HG03175 (cell line): ENCODE measurements at regions not wholly inside any gene's neighbourhood (a gene's known extent, or its start where the extent isn't known, plus 50 kb on each side); places are given as distances from the start of the nearest gene placed in this dataset.
"Not testable (repeated sequence)": the region's sequence is repeated elsewhere in the genome, so short reads cannot be mapped to it uniquely, and the experiment has no call there.

Experiments
- ATAC-seq: cut with Tn5 transposase; IDR thresholded peaks from one replicate; pipeline ENCODE4 v1.9.1; 2021; ENCODE audit warnings: mild to moderate bottlenecking, moderate library complexity; ENCODE audit not compliant: unreplicated experiment

DNA sequence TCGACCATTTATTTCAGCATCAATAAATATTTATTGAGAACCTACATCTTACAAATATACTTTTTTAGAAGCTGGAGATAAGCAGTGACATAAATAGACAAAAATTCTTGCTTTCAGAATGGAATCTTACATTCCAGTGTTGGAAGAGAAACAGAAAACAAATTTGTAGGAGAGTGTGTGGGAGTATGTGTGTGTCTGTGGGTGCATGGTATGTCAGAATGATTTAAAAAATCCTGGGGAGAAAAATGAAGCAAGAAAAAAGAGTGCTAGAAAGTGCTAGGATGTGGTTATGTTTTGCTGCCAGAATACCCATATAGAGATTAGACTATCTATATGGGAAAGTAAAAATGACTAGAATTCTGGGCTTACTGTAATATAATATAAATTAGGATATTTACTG, 561.7 kb upstream of the SGO1 start:
- no peak for ATAC-seq

DNA sequence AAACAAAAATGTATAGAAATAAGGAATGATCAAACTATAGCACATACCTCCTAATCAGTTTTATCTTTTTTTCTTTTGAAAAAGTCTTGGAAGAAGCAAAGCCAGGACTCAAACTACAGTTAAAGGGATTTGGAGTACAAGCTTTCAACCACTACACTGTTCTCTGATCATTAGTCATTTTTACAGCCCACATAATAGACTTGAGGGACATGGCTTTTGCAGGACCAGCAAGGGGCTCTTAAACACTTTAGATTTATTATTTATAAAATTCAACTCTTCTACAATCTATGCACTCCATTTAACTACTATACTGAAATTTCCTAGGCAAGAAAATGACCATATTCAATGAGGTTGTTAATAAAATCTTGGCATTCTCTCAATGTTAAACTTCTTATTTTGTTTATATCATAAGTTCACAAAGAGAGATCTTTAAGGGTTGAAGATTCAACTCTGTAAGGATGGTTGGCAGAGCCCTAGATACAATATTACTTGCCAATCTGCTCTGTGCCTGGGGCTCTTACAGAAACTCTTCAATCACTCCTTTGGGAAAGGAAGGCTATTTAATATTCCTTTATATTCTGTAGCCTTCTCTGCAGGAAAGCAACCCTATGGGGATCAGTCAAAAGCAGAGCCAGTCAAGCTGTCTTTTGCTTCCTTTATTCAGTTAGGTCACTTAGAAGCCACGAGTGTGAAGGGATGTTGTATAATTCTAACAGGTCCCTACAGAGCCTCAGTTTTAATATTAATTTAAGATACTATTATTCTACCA, 557.7 kb upstream of the SGO1 start:
- no peak for ATAC-seq

DNA sequence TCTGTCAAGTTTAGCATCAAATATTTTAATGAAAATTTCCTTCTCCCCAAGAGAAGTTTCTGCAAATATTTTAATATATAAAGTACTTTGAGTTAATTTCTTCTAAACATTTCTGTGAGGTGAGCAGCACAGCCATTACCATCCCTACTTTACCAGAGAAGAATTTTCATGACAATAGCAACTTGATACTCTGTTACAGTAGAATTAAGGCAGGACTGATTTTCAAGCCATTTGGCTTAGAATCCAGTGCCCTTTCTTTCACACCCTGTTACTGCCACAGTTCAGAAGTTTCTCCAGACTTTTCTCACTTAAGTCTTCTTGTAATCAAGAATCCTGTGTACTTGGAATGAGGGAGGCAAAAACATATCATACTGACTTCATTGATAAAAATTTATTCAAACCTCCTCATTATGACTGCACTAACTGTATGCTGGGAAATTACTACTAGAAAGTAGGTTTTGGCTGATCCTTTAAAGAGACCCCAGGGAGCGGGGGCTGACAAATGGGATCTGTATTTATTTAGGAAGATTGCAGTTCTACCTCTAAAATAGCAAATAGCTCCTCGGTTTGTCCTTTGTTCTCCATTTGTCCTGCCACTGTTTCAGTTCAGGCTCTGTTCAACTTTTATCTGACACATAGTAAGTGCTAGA, 557.0 kb upstream of the SGO1 start:
- no peak for ATAC-seq

DNA sequence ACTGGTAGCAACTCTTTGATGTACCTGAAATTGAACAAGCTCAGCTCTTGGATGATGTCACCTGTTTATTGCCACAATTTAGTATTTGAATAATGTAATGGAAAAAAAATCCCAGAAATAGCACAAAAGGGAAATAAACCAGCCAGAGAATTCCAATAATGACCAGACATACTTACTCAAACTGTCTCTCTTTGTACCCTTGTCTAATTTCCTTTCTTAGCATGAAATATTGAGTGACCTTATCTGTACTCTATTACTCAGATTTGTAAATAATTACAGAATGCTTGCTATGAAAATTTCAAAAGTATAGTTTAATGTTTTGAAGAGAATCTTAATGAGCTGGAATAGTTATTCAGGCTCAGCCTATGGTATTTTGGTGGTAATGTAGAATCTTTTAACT, 555.4 kb upstream of the SGO1 start:
- ATAC-seq: no peak

DNA sequence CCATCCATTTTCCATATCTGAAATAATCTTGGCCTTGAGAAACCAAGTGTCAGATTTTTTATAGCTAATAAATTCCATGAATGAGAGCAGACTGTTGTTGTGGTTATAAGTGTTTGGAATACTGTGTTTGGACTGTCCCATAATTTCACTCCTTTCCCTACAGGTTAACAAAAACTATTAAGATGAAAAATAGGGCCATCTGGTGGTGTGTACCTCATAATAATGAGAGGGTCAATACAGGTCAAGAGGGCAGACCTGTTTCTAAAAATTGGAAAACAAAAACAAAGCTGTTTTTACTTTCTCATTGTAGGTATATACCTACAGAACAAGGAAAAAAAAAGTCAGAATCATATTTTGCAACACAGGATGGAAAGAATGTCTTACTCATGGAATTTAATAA, 553.8 kb upstream of the SGO1 start:
- ATAC-seq: no peak

DNA sequence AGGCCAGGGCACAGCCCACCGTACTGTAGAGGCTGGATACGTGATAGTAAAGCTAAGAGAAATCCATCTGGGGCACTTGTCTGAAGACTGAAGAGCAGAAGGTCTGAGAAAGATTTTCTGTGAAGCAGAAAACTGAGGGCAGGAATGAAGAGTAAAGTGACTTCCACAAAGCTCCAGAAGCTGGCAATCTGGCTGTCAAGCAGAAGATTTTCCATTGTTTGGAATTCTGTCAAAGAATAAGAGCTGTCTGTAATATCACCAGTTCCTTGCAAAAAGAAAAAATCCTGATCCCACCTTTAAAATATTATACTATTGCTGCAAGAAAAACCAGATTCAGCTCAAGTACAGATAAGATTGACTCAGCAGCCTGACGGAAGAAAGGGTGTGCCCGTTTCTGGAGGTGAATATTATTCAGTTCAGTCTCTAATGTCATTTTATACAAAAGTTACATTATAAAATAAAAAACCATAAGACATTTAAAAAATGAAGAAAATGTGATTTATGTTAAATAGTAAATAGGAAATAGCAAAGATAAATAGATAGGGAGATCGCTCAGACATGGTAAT, 550.4 kb upstream of the SGO1 start:
- no peak for ATAC-seq

DNA sequence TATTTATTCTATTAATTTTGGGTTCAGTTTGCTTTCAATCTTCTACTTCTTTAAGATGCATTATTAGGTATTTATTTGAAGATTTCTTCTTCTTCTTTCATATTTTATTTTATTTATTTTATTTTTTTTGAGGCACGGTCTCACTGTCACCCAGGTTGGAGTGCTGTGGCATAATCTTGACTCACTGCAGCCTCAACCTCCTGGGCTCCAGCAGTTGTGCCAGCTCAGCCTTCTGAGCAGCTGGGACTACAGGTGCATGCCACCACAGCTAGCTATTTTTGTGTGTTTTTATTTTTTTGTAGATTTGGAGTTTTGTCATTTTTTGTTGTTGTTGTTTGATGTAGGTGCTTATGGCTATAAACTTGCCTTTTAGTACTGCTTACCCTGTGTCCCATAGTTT, 543.2 kb upstream of the SGO1 start:
- no peak for ATAC-seq

DNA sequence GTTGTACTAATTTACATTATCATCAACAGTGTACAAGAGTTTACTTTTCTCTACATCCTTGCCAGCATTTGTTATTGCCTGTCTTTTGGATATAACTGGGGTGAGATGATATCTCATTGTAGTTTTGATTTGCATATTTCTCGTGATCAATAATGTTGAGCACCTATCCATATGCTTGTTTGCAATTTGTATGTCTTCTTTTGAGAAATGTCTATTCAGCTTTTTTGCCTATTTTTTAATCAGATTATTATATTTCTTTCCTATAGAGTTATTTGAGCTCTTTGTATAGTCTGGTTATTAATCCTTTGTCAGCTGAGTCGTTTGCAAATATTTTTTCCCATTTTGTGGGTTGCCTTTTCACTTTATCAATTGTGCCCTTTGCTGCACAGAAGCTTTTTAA, 540.8 kb upstream of the SGO1 start:
- no peak for ATAC-seq

DNA sequence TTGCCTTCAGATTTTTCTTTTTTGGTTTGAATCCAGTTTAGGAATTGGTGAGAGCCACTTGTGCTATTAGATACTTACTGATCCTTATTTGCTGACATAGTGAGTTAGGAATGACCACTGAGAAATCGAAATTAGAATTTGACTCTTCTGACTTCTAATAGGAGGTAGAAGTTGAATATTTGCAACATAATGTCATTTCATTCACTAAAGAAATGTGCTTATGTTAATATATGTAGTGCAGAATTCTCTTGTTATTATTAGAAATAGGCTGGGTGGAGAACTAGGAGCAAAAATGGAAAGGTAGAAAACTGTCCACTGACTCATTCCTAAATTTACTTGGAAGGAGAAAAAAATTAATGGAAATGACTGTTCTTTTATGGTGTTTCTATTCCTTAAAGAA, 538.2 kb upstream of the SGO1 start:
- ATAC-seq: no peak

DNA sequence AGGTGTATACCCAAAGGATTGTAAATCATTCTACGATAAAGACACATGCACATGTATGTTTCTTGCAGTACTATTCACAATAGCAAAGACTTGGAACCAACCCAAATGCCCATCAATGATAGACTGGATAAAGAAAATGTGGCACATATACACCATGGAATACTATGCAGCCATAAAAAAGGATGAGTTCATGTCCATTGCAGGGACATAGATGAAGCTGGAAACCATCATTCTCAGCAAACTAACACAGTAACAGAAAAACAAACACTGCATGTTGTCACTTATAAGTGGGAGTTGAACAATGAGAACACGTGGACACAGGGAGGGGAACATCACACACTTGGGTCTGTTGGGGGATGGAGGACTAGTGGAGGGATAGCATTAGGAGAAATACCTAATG, 530.4 kb upstream of the SGO1 start:
- ATAC-seq: not testable (repeated sequence)

DNA sequence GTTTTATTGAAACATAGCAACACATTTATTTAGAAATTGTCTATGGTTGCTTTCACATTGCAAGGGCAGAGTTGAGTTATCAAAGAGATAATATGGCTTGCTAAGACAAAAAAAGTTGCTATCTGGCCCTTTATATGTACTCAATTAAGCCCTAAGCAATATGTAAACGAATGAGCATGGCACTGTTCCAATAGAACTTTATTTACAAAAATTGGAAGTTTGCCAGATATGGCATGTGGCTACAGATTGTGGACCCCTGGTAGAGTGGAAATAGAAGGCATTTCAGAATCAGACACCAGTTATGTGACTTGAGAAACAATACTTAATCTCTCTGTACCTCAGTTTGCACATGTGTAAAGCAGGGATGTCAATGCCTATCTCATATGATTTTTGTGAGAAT, 515.6 kb upstream of the SGO1 start:
- ATAC-seq: no peak

DNA sequence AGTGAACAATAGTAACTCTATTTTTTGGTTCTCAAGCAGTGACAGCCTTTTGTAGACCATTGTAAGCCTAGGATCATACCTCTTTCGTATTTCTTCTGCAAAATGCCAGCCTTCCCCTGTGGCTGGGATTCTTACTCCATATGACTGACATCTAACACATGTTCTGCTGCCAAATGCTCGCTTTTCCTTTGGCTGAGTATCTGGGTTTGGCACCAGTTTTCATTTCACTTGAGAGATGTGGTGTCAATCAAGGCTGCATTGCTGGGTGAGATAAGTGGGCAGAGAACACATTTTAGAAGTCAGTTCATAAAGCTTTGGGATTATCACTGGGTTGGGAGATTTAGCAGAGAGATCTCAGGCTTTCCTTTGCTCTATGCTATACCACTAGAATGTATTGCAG, 514.7 kb upstream of the SGO1 start:
- ATAC-seq: no peak

DNA sequence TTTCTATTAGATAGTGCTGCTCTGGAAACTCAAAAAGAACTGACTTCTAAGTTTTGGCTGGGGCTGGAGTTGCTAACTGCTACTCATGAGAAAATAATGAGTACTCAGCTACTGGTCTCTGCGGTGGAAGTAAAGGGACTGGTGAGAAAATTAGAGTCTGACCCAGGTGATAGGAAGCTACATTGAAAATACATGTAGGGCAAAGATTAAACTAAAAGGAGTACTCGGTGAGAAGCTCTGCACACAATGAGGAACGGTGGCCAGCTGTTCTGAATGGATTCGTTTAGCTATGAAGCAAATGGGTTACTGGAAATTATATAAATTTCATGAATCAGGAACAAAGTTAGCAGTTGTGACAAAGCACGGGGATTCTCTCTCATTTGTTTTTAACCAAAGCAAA, 512.9 kb upstream of the SGO1 start:
- no peak for ATAC-seq

DNA sequence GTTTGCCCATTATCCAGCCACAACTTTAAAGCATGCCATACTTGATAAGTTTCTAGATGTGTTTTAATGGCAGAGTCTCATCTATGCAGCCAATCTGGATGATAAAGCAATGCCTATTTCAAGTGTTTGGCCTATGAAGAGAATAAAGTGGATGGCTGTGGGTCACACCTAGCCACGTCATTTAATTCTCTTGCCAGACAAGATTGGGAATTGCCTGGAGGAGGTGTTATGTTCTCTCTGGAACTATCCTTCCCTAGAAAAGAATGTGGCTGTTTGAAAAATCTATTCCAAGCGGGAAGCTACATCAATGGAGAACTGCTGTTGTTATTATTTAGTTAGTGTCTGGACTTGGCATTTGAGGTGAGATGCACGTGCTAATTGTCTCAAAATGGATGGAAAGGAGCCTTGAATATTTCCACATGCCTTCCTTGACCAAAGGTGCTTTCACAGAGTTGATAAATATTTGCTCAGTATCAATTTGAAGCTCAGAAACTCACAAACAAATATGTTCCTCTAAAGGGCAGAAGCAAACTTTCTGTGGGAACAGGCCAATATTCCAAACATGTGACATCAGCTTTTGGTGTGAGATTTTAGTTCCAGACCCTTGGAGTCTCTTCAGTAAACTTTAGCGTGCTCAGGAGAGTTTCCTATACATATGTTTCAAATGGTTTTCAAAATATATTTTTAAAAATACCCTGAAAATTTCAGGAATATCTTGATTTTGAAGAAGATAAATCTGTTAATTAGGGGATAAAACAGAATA, 510.6 kb upstream of the SGO1 start:
- ATAC-seq: no peak

DNA sequence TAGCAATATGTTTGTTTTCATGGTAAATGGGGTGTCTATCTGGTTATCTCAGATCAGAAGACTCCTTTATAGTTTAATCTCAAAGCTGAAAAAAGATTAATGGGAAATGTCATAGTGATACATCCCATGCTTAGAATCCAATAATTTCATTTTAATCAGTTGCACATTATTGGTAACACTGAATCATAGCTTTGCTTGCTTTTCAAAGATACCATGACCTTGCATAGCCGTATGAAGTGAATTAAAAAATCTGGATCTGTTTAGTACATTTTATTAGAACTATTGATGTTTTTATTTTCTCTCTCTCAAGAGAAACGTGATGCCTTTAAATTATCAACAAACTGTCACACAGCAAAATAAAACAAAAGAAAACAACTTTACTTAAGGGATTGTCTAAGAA, 506.7 kb upstream of the SGO1 start:
- no peak for ATAC-seq

DNA sequence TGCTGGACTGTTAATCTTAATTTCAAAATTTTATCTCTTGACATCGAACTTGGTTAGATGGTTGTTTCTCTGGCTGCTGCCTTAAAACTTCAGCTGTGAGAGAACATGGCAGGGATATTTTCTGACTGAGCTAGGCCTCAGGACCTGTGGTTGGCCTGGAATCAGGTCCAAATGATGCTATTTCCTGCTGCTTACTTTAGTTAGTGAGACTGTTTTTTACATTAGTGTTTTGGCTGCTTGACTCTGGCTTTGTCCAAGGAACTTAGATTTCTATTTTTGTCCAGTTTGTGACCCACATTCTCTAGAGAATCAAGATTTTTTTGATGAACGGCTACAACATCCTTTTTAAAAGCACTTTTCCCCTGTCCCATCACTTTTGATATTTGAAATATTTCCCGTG, 497.9 kb upstream of the SGO1 start:
- ATAC-seq: no peak

DNA sequence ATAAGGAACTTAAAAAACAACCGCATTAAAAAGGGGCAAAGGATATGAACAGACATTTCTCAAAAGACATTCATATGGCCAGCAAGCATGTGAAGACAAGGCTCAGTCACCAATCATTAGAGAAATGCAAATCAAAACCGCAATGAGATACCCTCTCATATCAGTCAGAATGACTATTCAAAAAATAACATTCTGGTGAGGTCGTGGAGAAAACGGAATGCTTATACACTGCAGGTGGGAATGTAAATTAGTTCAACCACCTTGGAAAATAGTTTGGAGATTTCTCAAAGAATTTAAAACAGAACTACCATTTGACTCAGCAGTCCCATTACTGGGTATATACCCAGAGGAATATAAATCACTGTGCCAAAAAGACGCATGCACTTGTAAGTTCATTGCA, 496.6 kb upstream of the SGO1 start:
- ATAC-seq: no peak

DNA sequence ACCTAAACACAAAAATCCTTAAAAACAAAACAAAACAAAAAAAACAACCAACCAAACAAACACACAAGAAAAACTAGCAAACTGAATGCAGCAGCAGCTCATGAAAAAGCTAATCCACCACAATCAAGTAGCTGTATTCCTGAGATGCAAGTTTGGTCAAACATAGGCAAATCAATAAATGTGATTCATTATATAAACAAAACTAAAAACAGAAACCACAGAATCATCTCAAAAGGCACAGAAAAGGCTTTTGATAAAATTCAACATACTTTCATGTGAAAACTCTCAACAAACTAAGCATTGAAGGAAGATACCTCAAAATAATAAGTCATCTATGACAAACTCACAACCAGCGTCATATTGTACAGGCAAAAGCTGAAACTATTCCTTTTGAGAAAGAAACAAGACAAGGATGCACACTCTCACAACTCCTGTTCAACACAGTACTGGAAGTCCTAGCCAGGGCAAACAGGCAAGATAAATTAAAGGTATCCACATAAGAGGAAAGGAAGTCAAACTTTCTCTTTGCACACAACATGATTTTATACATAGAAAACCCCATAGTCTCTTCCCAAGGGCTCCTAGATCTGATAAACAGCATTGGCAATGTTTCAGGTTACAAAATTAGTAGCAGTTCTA, 495.1 kb upstream of the SGO1 start:
- ATAC-seq: no peak

DNA sequence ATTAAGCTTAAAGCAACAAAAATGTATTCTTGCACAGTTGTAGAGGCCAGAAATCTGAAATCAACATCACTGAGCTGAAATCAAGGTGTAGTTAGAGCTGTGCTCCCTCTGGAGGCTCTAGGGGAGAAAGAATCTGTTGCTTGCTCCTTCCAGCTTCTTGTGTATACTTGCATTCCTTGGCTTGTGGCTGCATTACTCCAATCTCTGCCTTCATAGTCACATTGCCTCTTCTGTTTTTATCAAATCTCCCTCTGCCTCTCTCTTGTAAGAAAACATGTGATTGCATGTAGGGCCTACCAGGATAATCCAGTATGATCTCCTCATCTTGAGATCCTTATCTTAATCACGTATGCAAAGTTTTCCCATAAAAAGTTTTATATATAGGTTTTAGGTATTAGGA, 487.9 kb upstream of the SGO1 start:
- no peak for ATAC-seq

DNA sequence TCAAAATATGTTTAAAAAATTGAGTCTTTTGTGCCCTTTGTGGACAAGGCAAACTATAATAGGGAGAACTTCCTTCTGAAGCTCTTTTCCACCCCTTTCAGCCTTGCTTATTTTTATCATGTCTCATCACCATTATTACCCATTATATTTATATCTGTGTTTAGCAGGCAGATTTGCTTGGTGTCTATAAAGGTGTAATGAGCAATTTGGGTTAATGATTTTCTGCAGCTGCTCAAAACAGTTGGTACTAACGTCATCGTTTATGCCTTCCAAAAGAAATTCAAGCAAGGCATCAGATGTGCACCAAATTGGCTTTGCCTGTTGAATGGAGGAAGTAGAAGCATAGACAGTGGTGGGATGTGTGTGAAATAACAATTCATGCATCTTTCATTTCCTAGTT, 483.7 kb upstream of the SGO1 start:
- no peak for ATAC-seq

DNA sequence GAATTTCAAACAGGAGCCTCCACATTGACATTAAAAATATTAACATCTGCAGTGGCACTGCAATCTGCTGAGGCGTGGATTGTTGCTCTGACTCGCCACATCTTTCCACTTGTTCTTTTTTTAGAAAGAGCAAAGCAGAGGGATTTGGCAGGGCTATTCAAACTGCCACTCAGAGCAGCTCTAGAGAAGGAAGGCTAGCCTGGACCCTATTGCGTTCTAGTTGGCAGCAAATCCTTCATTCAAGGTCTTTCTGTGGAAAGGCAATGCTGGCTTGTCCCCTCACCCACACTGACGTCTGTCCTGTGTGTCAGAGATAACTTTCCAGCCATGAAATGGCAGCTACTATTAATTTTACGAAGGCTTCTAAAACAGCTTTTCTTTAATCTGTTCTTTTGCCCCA, 483.2 kb upstream of the SGO1 start:
- no peak for ATAC-seq
